Osteocyte (in vitro differentiated cells): ENCODE measurements at regions not wholly inside any gene's neighbourhood (a gene's known extent, or its start where the extent isn't known, plus 50 kb on each side); places are given as distances from the start of the nearest gene placed in this dataset.
"Not testable (repeated sequence)": the region's sequence is repeated elsewhere in the genome, so short reads cannot be mapped to it uniquely, and the experiment has no call there.

Experiments used
- DNase-seq: peaks from one replicate; pipeline ENCODE4 v3.0.0; 2021; ENCODE audit warnings: mixed read lengths; ENCODE audit not compliant: unreplicated experiment; ENCODE audit errors: extremely low spot score
- H3K27ac Mint-ChIP-seq: one replicate; pipeline ENCODE4 v1.8.0; 2021; ENCODE audit warnings: mild to moderate bottlenecking, mixed read lengths; ENCODE audit not compliant: unreplicated experiment
- H3K27me3 Mint-ChIP-seq: one replicate; pipeline ENCODE4 v1.8.0; 2021; ENCODE audit warnings: mixed read lengths; ENCODE audit not compliant: unreplicated experiment
- H3K36me3 Mint-ChIP-seq: one replicate; pipeline ENCODE4 v1.8.0; 2021; ENCODE audit warnings: mixed read lengths; ENCODE audit not compliant: unreplicated experiment
- H3K4me1 Mint-ChIP-seq: one replicate; pipeline ENCODE4 v1.8.0; 2021; ENCODE audit warnings: mixed read lengths; ENCODE audit not compliant: unreplicated experiment
- H3K4me3 Mint-ChIP-seq: one replicate; pipeline ENCODE4 v1.8.0; 2021; ENCODE audit warnings: mild to moderate bottlenecking, moderate library complexity, mixed read lengths; ENCODE audit not compliant: unreplicated experiment
- H3K9me3 Mint-ChIP-seq: one replicate; pipeline ENCODE4 v1.8.0; 2021; ENCODE audit warnings: mixed read lengths; ENCODE audit not compliant: unreplicated experiment
- CTCF ChIP-seq: fragments of 200-600 bp; sonication (generic); IDR thresholded peaks from 2 replicates; pipeline ENCODE4 v1.5.0; 2021; ENCODE audit warnings: antibody characterized with exemption, mild to moderate bottlenecking, moderate library complexity

DNA sequence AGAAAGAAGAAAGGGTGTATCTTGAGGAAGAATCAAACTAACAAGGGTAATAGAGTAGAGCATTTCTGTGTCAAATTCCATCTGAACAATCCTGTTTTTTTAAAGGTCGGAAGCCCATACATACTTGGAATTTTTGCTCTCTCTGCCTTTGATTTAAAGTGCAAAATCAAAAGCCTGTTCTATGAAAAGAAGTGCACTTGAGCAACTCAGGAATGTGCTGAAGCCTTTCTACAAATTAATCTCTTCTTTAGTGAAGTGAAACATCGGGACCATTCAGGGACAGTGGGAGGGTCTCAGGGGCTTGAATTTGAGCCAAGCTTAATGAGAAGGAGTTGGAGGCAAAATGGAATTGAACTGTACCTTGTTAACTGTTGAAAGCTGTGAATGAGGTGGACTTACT lies 1008.5 kb upstream of the LCORL start:
- Mint-ChIP-seq H3K4me3 (no peak overlapping the region), H3K36me3 (no peaks in the 10 kb centered on the region), H3K9me3 (no peaks in the 10 kb centered on the region), H3K27ac (peak overlapping the region; percentile 9), H3K27me3 (no peaks in the 10 kb centered on the region), H3K4me1 (peaks cover 31% of the 10 kb centered on the region)
- TF ChIP-seq CTCF: no peak
- no peak for DNase-seq

DNA sequence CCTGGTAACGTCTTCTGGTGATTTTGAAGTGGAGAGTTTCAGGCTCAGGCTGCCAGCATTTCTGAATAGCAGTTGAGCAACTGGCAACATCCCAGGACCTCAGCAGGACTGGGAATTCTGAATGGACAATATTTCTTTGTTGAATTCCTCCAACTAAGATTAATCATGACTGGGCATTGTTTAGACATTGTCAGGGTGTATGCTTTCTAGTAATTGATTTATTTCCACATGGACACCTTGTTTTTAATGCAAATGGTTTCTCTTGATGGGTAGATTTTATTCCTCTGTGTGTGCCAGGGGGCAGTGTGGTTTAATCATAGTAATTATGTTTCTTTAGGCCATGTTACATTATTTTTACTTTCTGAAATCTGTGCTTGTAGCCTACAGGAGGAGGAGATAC lies 1004.7 kb upstream of the LCORL start:
- no peak for TF ChIP-seq CTCF
- Mint-ChIP-seq H3K27ac (no peak overlapping the region), H3K27me3 (no peaks in the 10 kb centered on the region), H3K9me3 (no peaks in the 10 kb centered on the region), H3K4me3 (no peak overlapping the region), H3K4me1 (peaks cover 15% of the 10 kb centered on the region), H3K36me3 (no peaks in the 10 kb centered on the region)
- DNase-seq: no peak

DNA sequence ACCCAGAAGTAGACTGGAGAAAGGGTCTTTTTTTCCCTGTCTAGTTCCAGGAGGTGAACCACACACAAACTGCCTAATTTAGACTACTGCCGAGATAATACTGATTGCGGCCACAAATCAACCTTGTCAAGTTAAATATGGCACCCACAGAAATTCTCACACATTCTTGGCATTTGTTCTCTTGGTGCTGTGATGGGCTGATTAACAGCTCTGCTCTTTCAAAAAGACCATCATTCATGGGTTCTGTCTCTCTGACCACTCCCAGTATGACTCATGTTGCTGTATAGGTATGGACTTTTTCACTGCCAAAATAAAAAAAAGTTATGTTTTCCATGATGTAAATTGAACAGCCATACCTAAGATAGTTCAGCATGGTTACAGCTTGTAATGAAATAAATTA lies 1003.5 kb upstream of the LCORL start:
- Mint-ChIP-seq H3K9me3 (no peaks in the 10 kb centered on the region), H3K36me3 (no peaks in the 10 kb centered on the region), H3K27ac (no peak overlapping the region), H3K4me1 (peaks cover 11% of the 10 kb centered on the region), H3K4me3 (no peak overlapping the region), H3K27me3 (no peaks in the 10 kb centered on the region)
- no peak for DNase-seq
- no peak for TF ChIP-seq CTCF

DNA sequence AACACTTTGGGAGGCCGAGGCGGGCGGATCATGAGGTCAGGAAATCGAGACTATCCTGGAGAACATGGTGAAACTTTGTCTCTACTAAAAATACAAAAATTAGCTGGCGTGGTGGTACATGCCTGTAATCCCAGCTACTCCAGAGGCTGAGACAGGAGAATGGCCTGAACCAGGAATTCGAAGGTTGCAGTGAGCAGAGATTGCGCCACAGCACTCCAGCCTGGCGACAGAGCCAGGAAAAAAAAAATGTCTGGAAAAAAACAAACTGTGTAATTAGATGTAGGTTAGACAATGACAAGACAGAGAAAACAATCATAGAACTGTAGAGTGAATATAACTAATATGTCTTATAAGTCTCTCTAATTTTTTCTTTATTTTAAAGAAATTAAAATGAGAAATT lies 1002.5 kb upstream of the LCORL start:
- Mint-ChIP-seq H3K27me3 (no peaks in the 10 kb centered on the region), H3K4me1 (peaks cover 6% of the 10 kb centered on the region), H3K27ac (no peak overlapping the region), H3K36me3 (no peaks in the 10 kb centered on the region), H3K9me3 (no peaks in the 10 kb centered on the region), H3K4me3 (no peak overlapping the region)
- TF ChIP-seq CTCF: no peak
- no peak for DNase-seq

- no peak for TF ChIP-seq CTCF
- Mint-ChIP-seq H3K36me3 (no peaks in the 10 kb centered on the region), H3K4me3 (no peak overlapping the region), H3K27me3 (no peaks in the 10 kb centered on the region), H3K4me1 (peaks cover 6% of the 10 kb centered on the region), H3K9me3 (no peaks in the 10 kb centered on the region), H3K27ac (no peak overlapping the region)
- no peak for DNase-seq
Measured at GRCh38 chr4:19021617-19022016, 1000.1 kb upstream of the LCORL start.

DNA sequence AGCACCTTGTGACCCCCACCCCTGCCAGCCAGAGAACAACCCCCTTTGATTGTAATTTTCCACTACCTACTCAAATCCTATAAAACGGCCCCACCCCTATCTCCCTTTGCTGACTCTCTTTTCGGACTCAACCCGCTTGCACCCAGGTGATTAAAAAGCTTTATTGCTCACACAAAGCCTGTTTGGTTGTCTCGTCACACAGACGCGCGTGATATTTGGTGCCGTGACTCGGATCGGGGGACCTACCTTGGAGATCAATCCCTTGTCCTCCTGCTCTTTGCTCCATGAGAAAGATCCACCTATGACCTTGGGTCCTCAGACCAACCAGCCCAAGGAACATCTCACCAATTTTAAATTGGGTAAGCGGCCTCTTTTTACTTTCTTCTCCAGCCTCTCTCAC lies 995.0 kb upstream of the LCORL start:
- not testable (repeated sequence) for H3K36me3 Mint-ChIP-seq, H3K27ac Mint-ChIP-seq, H3K4me1 Mint-ChIP-seq

More for the DNA sequence above, 995.0 kb upstream of the LCORL start:
- DNase-seq, H3K4me3 Mint-ChIP-seq, H3K27me3 Mint-ChIP-seq, H3K9me3 Mint-ChIP-seq: not testable (repeated sequence)
